ENCODE measurements at regions not wholly inside any gene's neighbourhood (a gene's known extent, or its start where the extent isn't known, plus 50 kb on each side); places are given as distances from the start of the nearest gene placed in this dataset.

GRCh38 chr10:60669501-60669900, 108.8 kb upstream of the CDK1 start:
- TF ChIP-seq CTCF (conservative IDR thresholded peaks at IDR 0.05; ENCODE audit: low read depth, low read length): no peak
- TF ChIP-seq EZH2 (IDR thresholded peaks at IDR 0.05; ENCODE audit: borderline replicate concordance, low read depth, low read length, poor library complexity, severe bottlenecking): no peak

Data from A673 (cell line).